ENCODE measurements at regions not wholly inside any gene's neighbourhood (a gene's known extent, or its start where the extent isn't known, plus 50 kb on each side); places are given as distances from the start of the nearest gene placed in this dataset.

DNA sequence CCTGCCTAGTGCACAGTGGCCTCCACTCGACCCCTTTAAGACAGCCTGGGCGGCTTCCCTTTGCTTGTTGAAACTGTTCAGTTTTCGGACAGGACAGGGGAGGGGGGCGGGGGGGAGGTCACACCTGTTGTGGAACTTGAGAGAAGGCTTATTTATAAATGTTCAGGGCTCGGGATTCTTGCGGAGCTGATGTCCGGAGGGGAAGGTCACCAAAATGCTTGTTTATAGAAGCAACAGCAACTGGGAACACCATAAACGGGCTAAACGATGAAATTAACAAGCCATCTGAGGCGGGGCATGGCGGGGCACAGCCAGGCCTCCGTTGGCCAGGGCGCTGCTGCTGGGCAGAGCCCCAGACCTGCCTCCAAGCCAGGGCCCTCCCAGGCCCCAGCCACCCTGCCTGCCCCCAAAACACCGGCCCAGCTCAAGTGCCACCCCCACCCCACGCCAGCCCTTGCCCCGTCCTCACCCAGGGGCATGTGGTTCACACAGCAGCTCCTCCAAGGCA is 59.8 kb upstream of the CASZ1 start:
- H3K4me3 ChIP-seq (replicated peaks in 1 of 3; ENCODE audit: low read depth in 2 of 3, low read length in 3 of 3): no peak overlapping the region
- peaks cover 0 to 8% (median 6%) of the 10 kb centered on the region in 3 donors for H3K27me3 Mint-ChIP-seq (ENCODE audit: low read depth in 3 of 3)
- H3K79me2 ChIP-seq (ENCODE audit: insufficient read depth, low read length): no peaks in the 10 kb centered on the region
- H3K9me3 Mint-ChIP-seq: peaks cover 0 to 5% (median 3%) of the 10 kb centered on the region in 7 donors
- no peak overlapping the region for H3K4me2 ChIP-seq (replicated peaks; ENCODE audit: extremely low read depth, low read length, poor library complexity, severe bottlenecking)
- no peak overlapping the region for H3K27ac ChIP-seq (ENCODE audit: low read depth in 1 of 2, low read length in 2 of 2)
- no peaks in the 10 kb centered on the region for H3K4me1 Mint-ChIP-seq
- no peak for DNase-seq
- no peaks in the 10 kb centered on the region for H3K4me1 ChIP-seq (ENCODE audit: control insufficient read depth in 1 of 2, insufficient read depth in 2 of 2, low read length in 2 of 2)
- intact Hi-C loops (cut with micrococcal nuclease): no loop called here
- 95% methylated on average over 13 of the region's 16 CpGs for WGBS (ENCODE audit: insufficient coverage)
- H3K36me3 ChIP-seq (replicated peaks in 1 of 2; ENCODE audit: control insufficient read depth in 1 of 2, insufficient read depth in 2 of 2, low read length in 2 of 2): no peaks in the 10 kb centered on the region
- H3K27me3 ChIP-seq (ENCODE audit: control insufficient read depth in 2 of 2, insufficient read depth in 2 of 2, low read length in 2 of 2): peaks cover 0 to 5% of the 10 kb centered on the region in 2 donors
- H4K20me1 ChIP-seq (ENCODE audit: insufficient read depth, low read length): no peaks in the 10 kb centered on the region
- TF ChIP-seq, protein P1, sequence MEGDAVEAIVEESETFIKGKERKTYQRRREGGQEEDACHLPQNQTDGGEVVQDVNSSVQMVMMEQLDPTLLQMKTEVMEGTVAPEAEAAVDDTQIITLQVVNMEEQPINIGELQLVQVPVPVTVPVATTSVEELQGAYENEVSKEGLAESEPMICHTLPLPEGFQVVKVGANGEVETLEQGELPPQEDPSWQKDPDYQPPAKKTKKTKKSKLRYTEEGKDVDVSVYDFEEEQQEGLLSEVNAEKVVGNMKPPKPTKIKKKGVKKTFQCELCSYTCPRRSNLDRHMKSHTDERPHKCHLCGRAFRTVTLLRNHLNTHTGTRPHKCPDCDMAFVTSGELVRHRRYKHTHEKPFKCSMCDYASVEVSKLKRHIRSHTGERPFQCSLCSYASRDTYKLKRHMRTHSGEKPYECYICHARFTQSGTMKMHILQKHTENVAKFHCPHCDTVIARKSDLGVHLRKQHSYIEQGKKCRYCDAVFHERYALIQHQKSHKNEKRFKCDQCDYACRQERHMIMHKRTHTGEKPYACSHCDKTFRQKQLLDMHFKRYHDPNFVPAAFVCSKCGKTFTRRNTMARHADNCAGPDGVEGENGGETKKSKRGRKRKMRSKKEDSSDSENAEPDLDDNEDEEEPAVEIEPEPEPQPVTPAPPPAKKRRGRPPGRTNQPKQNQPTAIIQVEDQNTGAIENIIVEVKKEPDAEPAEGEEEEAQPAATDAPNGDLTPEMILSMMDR (IDR thresholded peaks at IDR 0.05): no peak
- H3K4me3 Mint-ChIP-seq: no peak overlapping the region
- H3K9me3 ChIP-seq (replicated peaks in 1 of 2; ENCODE audit: control insufficient read depth in 1 of 2, insufficient read depth in 1 of 2, low read length in 2 of 2): no peaks in the 10 kb centered on the region
- no peak overlapping the region for H3K9ac ChIP-seq (ENCODE audit: insufficient read depth, low read length, poor library complexity, severe bottlenecking)
- H2AFZ ChIP-seq (ENCODE audit: insufficient read depth, low read depth, low read length, poor library complexity, severe bottlenecking): no peak overlapping the region
- no peaks in the 10 kb centered on the region for H3K36me3 Mint-ChIP-seq
- no peak overlapping the region for H3K27ac Mint-ChIP-seq

DNA sequence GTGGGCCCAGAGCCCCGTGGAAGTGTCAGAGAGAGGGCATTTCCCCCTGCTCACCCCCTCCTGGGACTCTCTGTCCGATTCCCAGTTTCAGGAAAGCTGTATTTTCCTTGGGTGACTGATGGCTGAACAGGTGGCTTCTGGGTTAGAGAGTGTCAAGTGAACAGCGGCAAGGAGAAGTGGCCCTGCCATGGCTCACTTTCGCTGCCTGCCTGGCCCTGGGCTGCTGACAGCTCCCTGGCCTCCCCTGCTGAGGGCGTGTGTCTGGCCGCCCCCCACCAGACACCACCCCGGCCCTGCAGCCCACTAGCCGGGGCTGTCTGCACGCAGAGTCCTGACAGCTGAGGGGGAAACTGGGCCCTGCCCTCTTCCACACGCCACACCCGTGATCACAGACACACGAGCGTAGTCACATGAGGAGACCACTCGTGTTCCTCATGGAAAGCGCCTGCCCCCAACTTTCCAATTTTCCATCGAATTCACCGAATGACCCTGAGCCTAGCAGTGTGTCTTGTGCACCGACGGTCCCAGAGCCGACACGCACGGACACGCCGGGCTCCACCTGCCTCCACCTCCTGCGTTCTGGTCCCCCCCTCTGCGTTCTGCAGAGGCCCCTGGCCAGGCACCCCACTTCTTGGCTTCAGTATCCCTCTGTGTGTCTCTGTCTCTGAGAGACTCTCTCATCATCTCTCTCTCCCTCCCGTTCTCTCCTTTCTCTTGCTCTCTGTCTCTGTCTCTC is 60.6 kb upstream of the CASZ1 start:
- H3K27me3 ChIP-seq (ENCODE audit: control insufficient read depth in 2 of 2, insufficient read depth in 2 of 2, low read length in 2 of 2): peaks cover 0 to 5% of the 10 kb centered on the region in 2 donors
- H3K9ac ChIP-seq (ENCODE audit: insufficient read depth, low read length, poor library complexity, severe bottlenecking): no peak overlapping the region
- WGBS (ENCODE audit: insufficient coverage): 89% methylated on average over 25 of the region's 27 CpGs
- H3K4me3 Mint-ChIP-seq: no peak overlapping the region
- H3K9me3 Mint-ChIP-seq: peaks cover 0 to 5% (median 3%) of the 10 kb centered on the region in 7 donors
- TF ChIP-seq, protein P1 (IDR thresholded peaks at IDR 0.05): no peak
- peaks cover 2 to 9% (median 8%) of the 10 kb centered on the region in 3 donors for H3K27me3 Mint-ChIP-seq (ENCODE audit: low read depth in 3 of 3)
- H3K4me2 ChIP-seq (replicated peaks; ENCODE audit: extremely low read depth, low read length, poor library complexity, severe bottlenecking): no peak overlapping the region
- no peaks in the 10 kb centered on the region for H3K79me2 ChIP-seq (ENCODE audit: insufficient read depth, low read length)
- no peaks in the 10 kb centered on the region for H3K4me1 ChIP-seq (ENCODE audit: control insufficient read depth in 1 of 2, insufficient read depth in 2 of 2, low read length in 2 of 2)
- H3K9me3 ChIP-seq (replicated peaks in 1 of 2; ENCODE audit: control insufficient read depth in 1 of 2, insufficient read depth in 1 of 2, low read length in 2 of 2): no peaks in the 10 kb centered on the region
- H3K27ac ChIP-seq (ENCODE audit: low read depth in 1 of 2, low read length in 2 of 2): no peak overlapping the region
- no peak overlapping the region for H3K4me3 ChIP-seq (replicated peaks in 1 of 3; ENCODE audit: low read depth in 2 of 3, low read length in 3 of 3)
- H4K20me1 ChIP-seq (ENCODE audit: insufficient read depth, low read length): no peaks in the 10 kb centered on the region
- no peaks in the 10 kb centered on the region for H3K36me3 Mint-ChIP-seq
- no peaks in the 10 kb centered on the region for H3K36me3 ChIP-seq (replicated peaks in 1 of 2; ENCODE audit: control insufficient read depth in 1 of 2, insufficient read depth in 2 of 2, low read length in 2 of 2)
- no peak for DNase-seq
- intact Hi-C loops (cut with micrococcal nuclease): no loop called here
- H2AFZ ChIP-seq (ENCODE audit: insufficient read depth, low read depth, low read length, poor library complexity, severe bottlenecking): no peak overlapping the region
- no peak overlapping the region for H3K27ac Mint-ChIP-seq
- H3K4me1 Mint-ChIP-seq: no peaks in the 10 kb centered on the region

All from CD14-positive monocyte (primary cell).